ENCODE measurements at regions not wholly inside any gene's neighbourhood (a gene's known extent, or its start where the extent isn't known, plus 50 kb on each side); places are given as distances from the start of the nearest gene placed in this dataset.
A peak's percentile ranks its signal among the peaks of the same experiment; 100 is the strongest.

- no peaks in the 10 kb centered on the region for H3K27me3 ChIP-seq
- H3K36me3 ChIP-seq: no peaks in the 10 kb centered on the region
- DNase-seq (ENCODE audit: low spot score in 2 of 2): no peak
- WGBS, 2 donors: 74 to 75% methylated on average over 3 of the region's 3 CpGs
- H3K4me1 ChIP-seq: peaks cover 0 to 24% (median 3%) of the 10 kb centered on the region in 4 donors
- no peak for TF ChIP-seq CTCF (IDR thresholded peaks at IDR 0.05)
- no peak for TF ChIP-seq EP300 (IDR thresholded peaks at IDR 0.05)
- no peak for TF ChIP-seq POLR2A (IDR thresholded peaks at IDR 0.05)
- H3K9me3 ChIP-seq: no peaks in the 10 kb centered on the region
- no peak overlapping the region for H3K4me3 ChIP-seq
- H3K27ac ChIP-seq: no peak overlapping the region
These were observed 140.7 kb downstream of the SOX4 start for GRCh38 chr6:21734204-21734603.

GRCh38 chr6:21738180-21739094 is 144.9 kb downstream of the SOX4 start:
- no peak for TF ChIP-seq CTCF (IDR thresholded peaks at IDR 0.05)
- TF ChIP-seq POLR2A (IDR thresholded peaks at IDR 0.05): no peak
- TF ChIP-seq EP300 (IDR thresholded peaks at IDR 0.05): no peak
- no peak for DNase-seq (ENCODE audit: low spot score in 2 of 2)
- no peaks in the 10 kb centered on the region for H3K27me3 ChIP-seq
- H3K4me3 ChIP-seq: no peak overlapping the region
- H3K27ac ChIP-seq: no peak overlapping the region
- H3K36me3 ChIP-seq: no peaks in the 10 kb centered on the region
- no peaks in the 10 kb centered on the region for H3K9me3 ChIP-seq
- H3K4me1 ChIP-seq: peaks cover 0 to 9% (median 4%) of the 10 kb centered on the region in 4 donors
- WGBS, 2 donors: 59 to 76% methylated on average over 5 of the region's 5 CpGs

GRCh38 chr6:21739241-21739640 is 145.7 kb downstream of the SOX4 start:
- no peak for DNase-seq (ENCODE audit: low spot score in 2 of 2)
- Histone ChIP-seq H3K27me3 (no peaks in the 10 kb centered on the region), H3K36me3 (no peaks in the 10 kb centered on the region), H3K4me1 (peaks cover 0 to 6% (median 2%) of the 10 kb centered on the region in 4 donors), H3K9me3 (no peaks in the 10 kb centered on the region), H3K27ac (no peak overlapping the region), H3K4me3 (no peak overlapping the region)
- 75 to 78% methylated on average over 2 of the region's 2 CpGs for WGBS, 2 donors
- no peak for TF ChIP-seq POLR2A (IDR thresholded peaks at IDR 0.05)
- no peak for TF ChIP-seq EP300 (IDR thresholded peaks at IDR 0.05)
- no peak for TF ChIP-seq CTCF (IDR thresholded peaks at IDR 0.05)

GRCh38 chr6:21739838-21740237 is 146.3 kb downstream of the SOX4 start:
- Histone ChIP-seq H3K27ac (no peak overlapping the region), H3K9me3 (no peaks in the 10 kb centered on the region), H3K4me3 (no peak overlapping the region), H3K4me1 (peaks cover 0 to 6% (median 2%) of the 10 kb centered on the region in 4 donors), H3K36me3 (no peaks in the 10 kb centered on the region), H3K27me3 (no peaks in the 10 kb centered on the region)
- WGBS, 2 donors: 79 to 85% methylated on average over 5 of the region's 5 CpGs
- DNase-seq (ENCODE audit: low spot score in 2 of 2): no peak
- TF ChIP-seq CTCF (IDR thresholded peaks at IDR 0.05) (no peak), EP300 (IDR thresholded peaks at IDR 0.05) (no peak), POLR2A (IDR thresholded peaks at IDR 0.05) (no peak)

- Histone ChIP-seq H3K36me3 (no peaks in the 10 kb centered on the region), H3K9me3 (no peaks in the 10 kb centered on the region), H3K27me3 (no peaks in the 10 kb centered on the region), H3K27ac (peak overlapping the region in 1 of 4 donors; percentile 12), H3K4me1 (peaks cover 0 to 6% (median 2%) of the 10 kb centered on the region in 4 donors), H3K4me3 (no peak overlapping the region)
- WGBS, 2 donors: 66 to 67% methylated on average over 4 of the region's 4 CpGs
- no peak for DNase-seq (ENCODE audit: low spot score in 2 of 2)
- no peak for TF ChIP-seq POLR2A (IDR thresholded peaks at IDR 0.05)
- TF ChIP-seq EP300 (IDR thresholded peaks at IDR 0.05): no peak
- TF ChIP-seq CTCF (IDR thresholded peaks at IDR 0.05): no peak
These were observed 147.0 kb downstream of the SOX4 start for GRCh38 chr6:21740376-21741124.
